ENCODE measurements at regions not wholly inside any gene's neighbourhood (a gene's known extent, or its start where the extent isn't known, plus 50 kb on each side); places are given as distances from the start of the nearest gene placed in this dataset.
"Not testable (repeated sequence)": the region's sequence is repeated elsewhere in the genome, so short reads cannot be mapped to it uniquely, and the experiment has no call there.

DNA sequence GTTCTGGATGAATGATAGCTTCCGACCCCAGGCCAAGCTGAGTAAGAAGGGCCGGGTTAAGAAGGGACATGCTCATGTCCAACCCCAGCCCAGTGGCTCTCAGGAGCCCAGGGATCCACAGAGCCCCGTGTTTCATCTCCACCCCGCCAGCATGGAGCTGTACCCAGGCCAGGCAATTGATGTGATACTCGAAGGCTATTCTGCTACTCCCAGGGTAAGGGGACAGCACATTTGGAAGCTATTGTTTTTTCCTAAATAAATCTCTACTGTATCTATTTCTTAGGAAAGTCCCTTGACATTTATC lies 255.0 kb upstream of the NBPF12 start:
- WGBS, 2 donors, result 73 to 79% methylated on average over 1 to 2 of the region's 5 CpGs
- H3K27me3 ChIP-seq (ENCODE audit: control insufficient read depth in 1 of 2, insufficient read depth in 2 of 2, low read length in 2 of 2); H3K9me3 ChIP-seq (ENCODE audit: control insufficient read depth in 2 of 2, insufficient read depth in 1 of 2, low read depth in 1 of 2, low read length in 1 of 2): not testable (repeated sequence)

DNA sequence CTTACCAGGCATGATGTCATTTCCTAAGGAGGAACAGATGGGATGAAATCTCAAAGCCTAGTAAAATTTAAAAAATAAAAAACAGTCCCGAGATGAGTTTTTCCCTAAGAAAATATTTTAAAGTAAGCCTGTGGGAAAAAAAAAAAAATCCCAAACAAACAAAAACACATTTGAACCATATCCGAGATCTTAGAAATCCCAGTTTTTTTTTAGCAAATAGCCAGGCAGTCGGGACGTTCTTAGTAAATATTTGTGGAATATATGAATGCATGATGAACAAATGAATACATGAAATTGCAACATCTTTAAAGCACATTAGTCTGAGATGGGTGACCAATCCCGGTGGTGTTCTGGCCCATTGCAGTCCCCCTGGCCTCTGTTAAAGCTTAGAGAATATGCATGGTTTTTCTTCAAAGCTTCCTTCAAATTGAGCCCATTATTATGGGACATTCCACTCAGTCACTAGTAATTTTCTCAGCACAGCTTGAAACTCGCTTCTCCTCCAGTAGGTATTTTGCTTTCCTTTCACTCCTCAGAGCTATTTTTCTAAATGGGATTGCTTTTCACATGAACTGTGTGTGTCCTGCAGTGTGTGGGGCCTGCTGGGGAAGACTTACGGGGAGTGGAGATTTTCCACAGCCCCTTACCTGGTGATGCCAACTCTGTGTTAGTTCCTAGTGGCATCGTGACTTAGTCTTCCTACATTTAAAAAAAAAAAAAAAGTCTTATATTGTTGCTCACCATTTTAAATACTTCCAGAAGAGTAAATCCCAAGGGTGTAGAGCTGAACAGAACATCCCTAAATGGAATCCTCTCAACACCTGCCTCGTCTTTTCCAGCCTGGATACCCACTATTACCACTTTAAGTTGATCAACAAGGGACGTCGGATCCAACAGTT lies 255.6 kb upstream of the NBPF12 start:
- not testable (repeated sequence) for H3K27me3 ChIP-seq (ENCODE audit: control insufficient read depth in 1 of 2, insufficient read depth in 2 of 2, low read length in 2 of 2); H3K27ac ChIP-seq (ENCODE audit: low read depth in 2 of 2, low read length in 1 of 2); H3K4me3 ChIP-seq (ENCODE audit: low read depth in 1 of 2, low read length in 2 of 2); H3K36me3 ChIP-seq (ENCODE audit: control insufficient read depth in 2 of 2, insufficient read depth in 2 of 2, low read length in 1 of 2); H3K4me1 ChIP-seq (ENCODE audit: control insufficient read depth in 2 of 2, insufficient read depth in 2 of 2, low read length in 1 of 2); H3K9me3 ChIP-seq (ENCODE audit: control insufficient read depth in 2 of 2, insufficient read depth in 1 of 2, low read depth in 1 of 2, low read length in 1 of 2)
- WGBS, 2 donors, result 73 to 75% methylated on average over 7 of the region's 11 CpGs

More for the DNA sequence above, 255.0 kb upstream of the NBPF12 start:
- not testable (repeated sequence) for H3K27ac ChIP-seq (ENCODE audit: low read depth in 2 of 2, low read length in 1 of 2); H3K36me3 ChIP-seq (ENCODE audit: control insufficient read depth in 2 of 2, insufficient read depth in 2 of 2, low read length in 1 of 2); H3K4me3 ChIP-seq (ENCODE audit: low read depth in 1 of 2, low read length in 2 of 2); H3K4me1 ChIP-seq (ENCODE audit: control insufficient read depth in 2 of 2, insufficient read depth in 2 of 2, low read length in 1 of 2)

- not testable (repeated sequence) for H3K27ac ChIP-seq (ENCODE audit: low read depth in 2 of 2, low read length in 1 of 2); H3K4me3 ChIP-seq (ENCODE audit: low read depth in 1 of 2, low read length in 2 of 2); H3K4me1 ChIP-seq (ENCODE audit: control insufficient read depth in 2 of 2, insufficient read depth in 2 of 2, low read length in 1 of 2); H3K36me3 ChIP-seq (ENCODE audit: control insufficient read depth in 2 of 2, insufficient read depth in 2 of 2, low read length in 1 of 2); H3K9me3 ChIP-seq (ENCODE audit: control insufficient read depth in 2 of 2, insufficient read depth in 1 of 2, low read depth in 1 of 2, low read length in 1 of 2); H3K27me3 ChIP-seq (ENCODE audit: control insufficient read depth in 1 of 2, insufficient read depth in 2 of 2, low read length in 2 of 2)
- WGBS, 2 donors, result 66 to 70% methylated on average over 7 of the region's 7 CpGs
These were observed 264.3 kb upstream of the NBPF12 start for GRCh38 chr1:146673729-146674299.

- H3K4me3 ChIP-seq (ENCODE audit: low read depth in 1 of 2, low read length in 2 of 2); H3K27me3 ChIP-seq (ENCODE audit: control insufficient read depth in 1 of 2, insufficient read depth in 2 of 2, low read length in 2 of 2); H3K4me1 ChIP-seq (ENCODE audit: control insufficient read depth in 2 of 2, insufficient read depth in 2 of 2, low read length in 1 of 2); H3K36me3 ChIP-seq (ENCODE audit: control insufficient read depth in 2 of 2, insufficient read depth in 2 of 2, low read length in 1 of 2); H3K27ac ChIP-seq (ENCODE audit: low read depth in 2 of 2, low read length in 1 of 2); H3K9me3 ChIP-seq (ENCODE audit: control insufficient read depth in 2 of 2, insufficient read depth in 1 of 2, low read depth in 1 of 2, low read length in 1 of 2): not testable (repeated sequence)
- 44 to 71% methylated on average over 4 to 6 of the region's 7 CpGs for WGBS, 2 donors
These were observed 265.5 kb upstream of the NBPF12 start for GRCh38 chr1:146672608-146673007.

- H3K9me3 ChIP-seq (ENCODE audit: control insufficient read depth in 2 of 2, insufficient read depth in 1 of 2, low read depth in 1 of 2, low read length in 1 of 2); H3K27me3 ChIP-seq (ENCODE audit: control insufficient read depth in 1 of 2, insufficient read depth in 2 of 2, low read length in 2 of 2); H3K27ac ChIP-seq (ENCODE audit: low read depth in 2 of 2, low read length in 1 of 2); H3K36me3 ChIP-seq (ENCODE audit: control insufficient read depth in 2 of 2, insufficient read depth in 2 of 2, low read length in 1 of 2); H3K4me1 ChIP-seq (ENCODE audit: control insufficient read depth in 2 of 2, insufficient read depth in 2 of 2, low read length in 1 of 2); H3K4me3 ChIP-seq (ENCODE audit: low read depth in 1 of 2, low read length in 2 of 2): not testable (repeated sequence)
- 88 to 89% methylated on average over 6 of the region's 6 CpGs for WGBS, 2 donors
These were observed 266.5 kb upstream of the NBPF12 start for GRCh38 chr1:146671588-146671987.

GRCh38 chr1:146670832-146671566 lies 267.1 kb upstream of the NBPF12 start:
- H3K4me1 ChIP-seq (ENCODE audit: control insufficient read depth in 2 of 2, insufficient read depth in 2 of 2, low read length in 1 of 2); H3K9me3 ChIP-seq (ENCODE audit: control insufficient read depth in 2 of 2, insufficient read depth in 1 of 2, low read depth in 1 of 2, low read length in 1 of 2); H3K27ac ChIP-seq (ENCODE audit: low read depth in 2 of 2, low read length in 1 of 2); H3K4me3 ChIP-seq (ENCODE audit: low read depth in 1 of 2, low read length in 2 of 2); H3K36me3 ChIP-seq (ENCODE audit: control insufficient read depth in 2 of 2, insufficient read depth in 2 of 2, low read length in 1 of 2); H3K27me3 ChIP-seq (ENCODE audit: control insufficient read depth in 1 of 2, insufficient read depth in 2 of 2, low read length in 2 of 2): not testable (repeated sequence)
- 82 to 87% methylated on average over 7 to 10 of the region's 10 CpGs for WGBS, 2 donors

- WGBS, 2 donors, result 83% methylated on average over 1 of the region's 1 CpG; no CpG with 5 or more reads in 1 of the 2 donors
- H3K9me3 ChIP-seq (ENCODE audit: control insufficient read depth in 2 of 2, insufficient read depth in 1 of 2, low read depth in 1 of 2, low read length in 1 of 2); H3K36me3 ChIP-seq (ENCODE audit: control insufficient read depth in 2 of 2, insufficient read depth in 2 of 2, low read length in 1 of 2); H3K27me3 ChIP-seq (ENCODE audit: control insufficient read depth in 1 of 2, insufficient read depth in 2 of 2, low read length in 2 of 2); H3K4me3 ChIP-seq (ENCODE audit: low read depth in 1 of 2, low read length in 2 of 2); H3K4me1 ChIP-seq (ENCODE audit: control insufficient read depth in 2 of 2, insufficient read depth in 2 of 2, low read length in 1 of 2); H3K27ac ChIP-seq (ENCODE audit: low read depth in 2 of 2, low read length in 1 of 2): not testable (repeated sequence)
These were observed 271.8 kb upstream of the NBPF12 start for GRCh38 chr1:146666275-146666674.

DNA sequence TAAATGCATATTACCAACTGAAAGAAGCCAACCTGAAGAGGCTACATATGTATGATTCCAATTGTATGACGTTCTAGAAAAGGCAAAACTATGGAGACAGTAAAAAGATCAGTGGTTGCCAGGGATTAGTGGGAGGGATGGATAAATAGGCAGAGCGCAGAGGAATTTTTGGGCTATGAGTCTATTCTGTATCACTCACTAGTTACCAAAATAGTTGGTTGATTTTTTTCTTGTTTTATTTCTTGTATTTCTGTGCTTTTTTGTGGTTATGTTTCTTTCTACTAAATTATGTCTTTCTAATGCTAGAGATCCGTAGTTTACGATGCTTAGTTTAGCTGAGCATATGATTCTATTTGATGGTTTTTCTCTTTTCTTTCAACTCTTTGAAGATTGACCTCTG lies 277.9 kb upstream of the NBPF12 start:
- not testable (repeated sequence) for H3K4me1 ChIP-seq (ENCODE audit: control insufficient read depth in 2 of 2, insufficient read depth in 2 of 2, low read length in 1 of 2); H3K9me3 ChIP-seq (ENCODE audit: control insufficient read depth in 2 of 2, insufficient read depth in 1 of 2, low read depth in 1 of 2, low read length in 1 of 2); H3K36me3 ChIP-seq (ENCODE audit: control insufficient read depth in 2 of 2, insufficient read depth in 2 of 2, low read length in 1 of 2); H3K27ac ChIP-seq (ENCODE audit: low read depth in 2 of 2, low read length in 1 of 2); H3K4me3 ChIP-seq (ENCODE audit: low read depth in 1 of 2, low read length in 2 of 2); H3K27me3 ChIP-seq (ENCODE audit: control insufficient read depth in 1 of 2, insufficient read depth in 2 of 2, low read length in 2 of 2)
- whole genome bisulfite sequencing, 2 donors, result 91 to 92% methylated on average over 3 of the region's 4 CpGs

DNA sequence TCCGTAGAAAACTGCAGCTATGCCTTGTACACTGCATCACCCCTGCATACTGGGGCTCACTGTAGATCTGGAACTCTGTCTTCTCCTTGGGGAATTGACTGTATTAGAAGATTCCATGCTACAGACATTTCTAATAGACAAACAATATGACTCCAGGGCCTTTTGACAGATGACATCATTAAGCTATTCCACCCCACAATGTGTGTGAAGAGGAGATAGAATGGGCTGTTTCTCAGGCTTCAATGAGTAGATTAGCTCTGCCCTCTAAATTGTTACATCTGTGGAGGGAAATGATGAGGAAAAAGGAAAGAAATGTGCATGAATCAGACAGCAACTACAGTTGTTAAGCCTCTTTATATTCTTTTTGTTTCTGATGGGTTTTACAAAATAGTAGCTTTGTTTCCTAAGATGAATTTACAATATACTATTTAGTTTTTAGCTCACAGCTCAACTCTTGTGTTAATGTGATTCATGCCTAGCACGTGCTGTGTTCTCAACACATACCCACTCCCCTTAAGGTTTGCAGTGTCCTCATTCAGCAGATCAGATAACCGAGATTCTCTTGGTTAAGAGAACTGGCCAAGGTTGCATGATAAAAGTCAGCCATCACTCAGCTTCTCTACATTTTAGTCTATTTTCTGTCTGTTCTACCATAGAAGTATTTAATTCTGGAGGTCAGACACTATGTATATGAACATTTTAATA lies 281.6 kb upstream of the NBPF12 start:
- not testable (repeated sequence) for H3K27ac ChIP-seq (ENCODE audit: low read depth in 2 of 2, low read length in 1 of 2); H3K27me3 ChIP-seq (ENCODE audit: control insufficient read depth in 1 of 2, insufficient read depth in 2 of 2, low read length in 2 of 2); H3K9me3 ChIP-seq (ENCODE audit: control insufficient read depth in 2 of 2, insufficient read depth in 1 of 2, low read depth in 1 of 2, low read length in 1 of 2); H3K4me1 ChIP-seq (ENCODE audit: control insufficient read depth in 2 of 2, insufficient read depth in 2 of 2, low read length in 1 of 2); H3K4me3 ChIP-seq (ENCODE audit: low read depth in 1 of 2, low read length in 2 of 2); H3K36me3 ChIP-seq (ENCODE audit: control insufficient read depth in 2 of 2, insufficient read depth in 2 of 2, low read length in 1 of 2)
- 68 to 75% methylated on average over 3 of the region's 3 CpGs for WGBS, 2 donors
